SK-N-SH treated with all-trans-retinoic acid at 6 μM for 48 hours (cell line): ENCODE measurements at regions not wholly inside any gene's neighbourhood (a gene's known extent, or its start where the extent isn't known, plus 50 kb on each side); places are given as distances from the start of the nearest gene placed in this dataset.

Experiments used
- ARNTL ChIP-seq: fragments of 450-650 bp; formaldehyde crosslinking; IDR thresholded peaks from 2 replicates; pipeline ENCODE4 v1.5.0; 2020; ENCODE audit warnings: low read depth, mild to moderate bottlenecking, moderate library complexity, borderline replicate concordance
- CREB5 ChIP-seq: fragments of 250-450 bp; sonication (Bioruptor Pico); IDR thresholded peaks from 2 replicates; pipeline ENCODE4 v1.5.1; 2020; ENCODE audit warnings: low read depth, mild to moderate bottlenecking, moderate library complexity
- CSDC2 ChIP-seq: fragments of 250-450 bp; sonication (Bioruptor Pico); IDR thresholded peaks from 2 replicates; pipeline ENCODE4 v1.5.0; 2020; ENCODE audit warnings: mild to moderate bottlenecking, moderate library complexity
- GLIS3 ChIP-seq: fragments of 250-450 bp; sonication (Bioruptor Pico); IDR thresholded peaks from 2 replicates; pipeline ENCODE4 v1.5.0; 2020; ENCODE audit warnings: mild to moderate bottlenecking, moderate library complexity
- ISL1 ChIP-seq: fragments of 250-450 bp; sonication (Bioruptor Pico); IDR thresholded peaks from 2 replicates; pipeline ENCODE4 v2.1.2; 2022; ENCODE audit warnings: mild to moderate bottlenecking, moderate library complexity
- PATZ1 ChIP-seq: fragments of 250-450 bp; sonication (Bioruptor Pico); IDR thresholded peaks from 2 replicates; pipeline ENCODE4 v1.8.0; 2020; ENCODE audit warnings: mild to moderate bottlenecking, moderate library complexity, borderline replicate concordance
- SNAI2 ChIP-seq: fragments of 250-450 bp; sonication (Bioruptor Pico); IDR thresholded peaks from 2 replicates; pipeline ENCODE4 v1.5.0; 2020; ENCODE audit warnings: mild to moderate bottlenecking, moderate library complexity
- TOX ChIP-seq: fragments of 250-450 bp; sonication (Bioruptor Pico); IDR thresholded peaks from 2 replicates; pipeline ENCODE4 v1.8.0; 2021; ENCODE audit warnings: mild to moderate bottlenecking, moderate library complexity, borderline replicate concordance
- ZC3H10 ChIP-seq: fragments of 250-450 bp; sonication (Bioruptor Pico); IDR thresholded peaks from 2 replicates; pipeline ENCODE4 v1.5.1; 2021; ENCODE audit warnings: mild to moderate bottlenecking, moderate library complexity
- ZFP30 ChIP-seq: fragments of 450-650 bp; formaldehyde crosslinking; IDR thresholded peaks from 2 replicates; pipeline ENCODE4 v1.5.0; 2022; ENCODE audit warnings: mild to moderate bottlenecking, moderate library complexity
- ZNF565 ChIP-seq: fragments of 450-650 bp; formaldehyde crosslinking; conservative IDR thresholded peaks from 2 replicates; pipeline ENCODE4 v1.5.0; 2020; ENCODE audit warnings: low read depth, mild to moderate bottlenecking, moderate library complexity
- ZNF8 ChIP-seq: fragments of 450-650 bp; formaldehyde crosslinking; IDR thresholded peaks from 2 replicates; pipeline ENCODE4 v1.5.0; 2020; ENCODE audit warnings: mild to moderate bottlenecking, moderate library complexity
- TF ChIP-seq, protein P1 (sequence below): fragments of 250-450 bp; sonication (Bioruptor Pico); IDR thresholded peaks from 2 replicates; pipeline ENCODE4 v1.5.0; 2020; ENCODE audit warnings: mild to moderate bottlenecking, moderate library complexity

- TF ChIP-seq ISL1 (no peak), SNAI2 (CRISPR knock-in tag) (no peak), PATZ1 (CRISPR knock-in tag) (no peak), CSDC2 (CRISPR knock-in tag) (no peak), ZFP30 (CRISPR knock-in tag) (no peak), ZC3H10 (CRISPR knock-in tag) (no peak), ZNF8 (CRISPR knock-in tag) (no peak), TOX (no peak), ZNF565 (CRISPR knock-in tag) (no peak), GLIS3 (CRISPR knock-in tag) (no peak), CREB5 (CRISPR knock-in tag) (no peak), ARNTL (no peak)
- TF ChIP-seq, protein P1, sequence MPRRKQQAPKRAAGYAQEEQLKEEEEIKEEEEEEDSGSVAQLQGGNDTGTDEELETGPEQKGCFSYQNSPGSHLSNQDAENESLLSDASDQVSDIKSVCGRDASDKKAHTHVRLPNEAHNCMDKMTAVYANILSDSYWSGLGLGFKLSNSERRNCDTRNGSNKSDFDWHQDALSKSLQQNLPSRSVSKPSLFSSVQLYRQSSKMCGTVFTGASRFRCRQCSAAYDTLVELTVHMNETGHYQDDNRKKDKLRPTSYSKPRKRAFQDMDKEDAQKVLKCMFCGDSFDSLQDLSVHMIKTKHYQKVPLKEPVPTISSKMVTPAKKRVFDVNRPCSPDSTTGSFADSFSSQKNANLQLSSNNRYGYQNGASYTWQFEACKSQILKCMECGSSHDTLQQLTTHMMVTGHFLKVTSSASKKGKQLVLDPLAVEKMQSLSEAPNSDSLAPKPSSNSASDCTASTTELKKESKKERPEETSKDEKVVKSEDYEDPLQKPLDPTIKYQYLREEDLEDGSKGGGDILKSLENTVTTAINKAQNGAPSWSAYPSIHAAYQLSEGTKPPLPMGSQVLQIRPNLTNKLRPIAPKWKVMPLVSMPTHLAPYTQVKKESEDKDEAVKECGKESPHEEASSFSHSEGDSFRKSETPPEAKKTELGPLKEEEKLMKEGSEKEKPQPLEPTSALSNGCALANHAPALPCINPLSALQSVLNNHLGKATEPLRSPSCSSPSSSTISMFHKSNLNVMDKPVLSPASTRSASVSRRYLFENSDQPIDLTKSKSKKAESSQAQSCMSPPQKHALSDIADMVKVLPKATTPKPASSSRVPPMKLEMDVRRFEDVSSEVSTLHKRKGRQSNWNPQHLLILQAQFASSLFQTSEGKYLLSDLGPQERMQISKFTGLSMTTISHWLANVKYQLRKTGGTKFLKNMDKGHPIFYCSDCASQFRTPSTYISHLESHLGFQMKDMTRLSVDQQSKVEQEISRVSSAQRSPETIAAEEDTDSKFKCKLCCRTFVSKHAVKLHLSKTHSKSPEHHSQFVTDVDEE (CRISPR knock-in tag), result no peak
Measured at GRCh38 chr1:81174052-81174451, 626.7 kb upstream of the ADGRL2 start.
